ENCODE measurements at regions not wholly inside any gene's neighbourhood (a gene's known extent, or its start where the extent isn't known, plus 50 kb on each side); places are given as distances from the start of the nearest gene placed in this dataset.

GRCh38 chr6:4270001-4270400 is 134.6 kb upstream of the ECI2 start:
- TF ChIP-seq POLR2AphosphoS5 (IDR thresholded peaks at IDR 0.05) (no peak), CTCF (IDR thresholded peaks at IDR 0.05 in 8 of 11, conservative IDR thresholded peaks at IDR 0.05 in 3 of 11) (no peak), POLR2A (IDR thresholded peaks at IDR 0.05) (no peak)
- Histone ChIP-seq H3K27ac (no peak overlapping the region), H3K4me3 (no peak overlapping the region), H3K4me1 (no peaks in the 10 kb centered on the region), H3K9me3 (no peaks in the 10 kb centered on the region), H3K27me3 (replicated peaks in 1 of 7) (no peaks in the 10 kb centered on the region), H3K36me3 (no peaks in the 10 kb centered on the region)
- WGBS, 5 donors: 81 to 85% (median 84%) methylated on average over 4 of the region's 4 CpGs
- DNase-seq: no peak
- intact Hi-C loops (cut with DNase I; ENCODE audit: low total_unique reads): no loop called here

- WGBS, 5 donors: 82 to 91% (median 87%) methylated on average over 2 of the region's 2 CpGs
- no peaks in the 10 kb centered on the region for H3K4me1 ChIP-seq
- intact Hi-C loops (cut with DNase I; ENCODE audit: low total_unique reads): no loop called here
- H3K27ac ChIP-seq: no peak overlapping the region
- no peaks in the 10 kb centered on the region for H3K27me3 ChIP-seq (replicated peaks in 1 of 7)
- no peak for DNase-seq
- no peaks in the 10 kb centered on the region for H3K9me3 ChIP-seq
- TF ChIP-seq POLR2A (IDR thresholded peaks at IDR 0.05) (no peak), CTCF (IDR thresholded peaks at IDR 0.05 in 8 of 11, conservative IDR thresholded peaks at IDR 0.05 in 3 of 11) (no peak), POLR2AphosphoS5 (IDR thresholded peaks at IDR 0.05) (no peak)
- H3K4me3 ChIP-seq: no peak overlapping the region
- no peaks in the 10 kb centered on the region for H3K36me3 ChIP-seq
These were observed 132.8 kb upstream of the ECI2 start for GRCh38 chr6:4268171-4268570.

GRCh38 chr6:4265740-4266139 is 130.4 kb upstream of the ECI2 start:
- Histone ChIP-seq H3K4me1 (no peaks in the 10 kb centered on the region), H3K36me3 (no peaks in the 10 kb centered on the region)
- intact Hi-C loops (cut with DNase I; ENCODE audit: low total_unique reads): no loop called here

GRCh38 chr6:4264601-4265000 is 129.2 kb upstream of the ECI2 start:
- intact Hi-C loops (cut with DNase I; ENCODE audit: low total_unique reads): no loop called here
- no peak for DNase-seq
- no peaks in the 10 kb centered on the region for H3K27me3 ChIP-seq (replicated peaks in 1 of 7)
- WGBS, 5 donors: 86 to 100% (median 96%) methylated on average over 1 of the region's 1 CpG
- no peaks in the 10 kb centered on the region for H3K36me3 ChIP-seq
- no peaks in the 10 kb centered on the region for H3K9me3 ChIP-seq
- no peak overlapping the region for H3K27ac ChIP-seq
- TF ChIP-seq POLR2AphosphoS5 (IDR thresholded peaks at IDR 0.05) (no peak), POLR2A (IDR thresholded peaks at IDR 0.05) (no peak), CTCF (IDR thresholded peaks at IDR 0.05 in 8 of 11, conservative IDR thresholded peaks at IDR 0.05 in 3 of 11) (no peak)
- no peaks in the 10 kb centered on the region for H3K4me1 ChIP-seq
- H3K4me3 ChIP-seq: no peak overlapping the region

More at GRCh38 chr6:4265740-4266139, 130.4 kb upstream of the ECI2 start:
- no peak for TF ChIP-seq POLR2A (IDR thresholded peaks at IDR 0.05)
- no peak for TF ChIP-seq CTCF (IDR thresholded peaks at IDR 0.05 in 8 of 11, conservative IDR thresholded peaks at IDR 0.05 in 3 of 11)
- no peak for TF ChIP-seq POLR2AphosphoS5 (IDR thresholded peaks at IDR 0.05)
- Histone ChIP-seq H3K27me3 (replicated peaks in 1 of 7) (no peaks in the 10 kb centered on the region), H3K27ac (no peak overlapping the region), H3K9me3 (no peaks in the 10 kb centered on the region), H3K4me3 (no peak overlapping the region)
- DNase-seq: no peak
- WGBS, 5 donors: 82 to 93% (median 91%) methylated on average over 7 of the region's 7 CpGs

Measured in spleen (tissue), 11 donors.